ENCODE measurements at regions not wholly inside any gene's neighbourhood (a gene's known extent, or its start where the extent isn't known, plus 50 kb on each side); places are given as distances from the start of the nearest gene placed in this dataset.

DNA sequence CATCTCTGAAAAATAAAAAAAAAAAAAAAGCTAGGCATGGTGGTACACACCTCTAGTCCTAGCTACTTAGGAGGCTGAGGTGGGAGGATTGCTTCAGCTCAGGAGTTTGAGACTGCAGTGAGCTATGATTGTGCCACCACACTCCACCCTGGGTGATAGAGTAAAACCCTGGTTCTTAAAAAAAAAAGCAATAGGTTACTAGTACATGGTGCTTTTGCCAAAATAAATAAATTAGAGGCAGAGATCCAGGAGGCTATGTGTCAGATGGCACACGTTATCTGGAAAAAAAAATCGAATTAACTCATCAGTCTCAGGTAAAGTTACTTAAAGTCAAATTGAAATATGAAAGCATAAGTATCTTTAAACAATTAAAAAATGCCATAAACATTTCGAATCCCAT is 94.3 kb downstream of the VCX3A start:
- no peak for DNase-seq
- no peak overlapping the region for H3K4me3 Mint-ChIP-seq (ENCODE audit: unreplicated experiment)
- ChIA-PET CTCF (no interaction called here), POLR2A (no interaction called here)
- intact Hi-C loops (cut with micrococcal nuclease; ENCODE audit: unreplicated experiment): no loop called here
- TF ChIP-seq, protein P1, sequence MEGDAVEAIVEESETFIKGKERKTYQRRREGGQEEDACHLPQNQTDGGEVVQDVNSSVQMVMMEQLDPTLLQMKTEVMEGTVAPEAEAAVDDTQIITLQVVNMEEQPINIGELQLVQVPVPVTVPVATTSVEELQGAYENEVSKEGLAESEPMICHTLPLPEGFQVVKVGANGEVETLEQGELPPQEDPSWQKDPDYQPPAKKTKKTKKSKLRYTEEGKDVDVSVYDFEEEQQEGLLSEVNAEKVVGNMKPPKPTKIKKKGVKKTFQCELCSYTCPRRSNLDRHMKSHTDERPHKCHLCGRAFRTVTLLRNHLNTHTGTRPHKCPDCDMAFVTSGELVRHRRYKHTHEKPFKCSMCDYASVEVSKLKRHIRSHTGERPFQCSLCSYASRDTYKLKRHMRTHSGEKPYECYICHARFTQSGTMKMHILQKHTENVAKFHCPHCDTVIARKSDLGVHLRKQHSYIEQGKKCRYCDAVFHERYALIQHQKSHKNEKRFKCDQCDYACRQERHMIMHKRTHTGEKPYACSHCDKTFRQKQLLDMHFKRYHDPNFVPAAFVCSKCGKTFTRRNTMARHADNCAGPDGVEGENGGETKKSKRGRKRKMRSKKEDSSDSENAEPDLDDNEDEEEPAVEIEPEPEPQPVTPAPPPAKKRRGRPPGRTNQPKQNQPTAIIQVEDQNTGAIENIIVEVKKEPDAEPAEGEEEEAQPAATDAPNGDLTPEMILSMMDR (IDR thresholded peaks at IDR 0.05; ENCODE audit: insufficient read depth in 1 of 2, low read depth in 1 of 2, low read length in 1 of 2, severe bottlenecking in 1 of 2, unreplicated experiment in 1 of 2): no peak
- Histone ChIP-seq H3K4me1 (no peaks in the 10 kb centered on the region), H3K27me3 (replicated peaks; ENCODE audit: control insufficient read depth, insufficient read depth, low read length) (no peaks in the 10 kb centered on the region), H3K9me3 (no peaks in the 10 kb centered on the region), H3K4me3 (ENCODE audit: low read depth, low read length) (no peak overlapping the region), H3K36me3 (ENCODE audit: control insufficient read depth, insufficient read depth, low read length) (no peaks in the 10 kb centered on the region)
- H3K27ac Mint-ChIP-seq (ENCODE audit: unreplicated experiment): no peak overlapping the region
- H3K4me1 Mint-ChIP-seq (ENCODE audit: low read depth, unreplicated experiment): no peaks in the 10 kb centered on the region
- no peaks in the 10 kb centered on the region for H3K36me3 Mint-ChIP-seq (ENCODE audit: insufficient read depth, unreplicated experiment)
- no TSS peak for BruUV-seq (replicated peaks)
- no peaks in the 10 kb centered on the region for H3K27me3 Mint-ChIP-seq (ENCODE audit: insufficient read depth, unreplicated experiment)
- H3K9me3 Mint-ChIP-seq (ENCODE audit: unreplicated experiment): no peaks in the 10 kb centered on the region

DNA sequence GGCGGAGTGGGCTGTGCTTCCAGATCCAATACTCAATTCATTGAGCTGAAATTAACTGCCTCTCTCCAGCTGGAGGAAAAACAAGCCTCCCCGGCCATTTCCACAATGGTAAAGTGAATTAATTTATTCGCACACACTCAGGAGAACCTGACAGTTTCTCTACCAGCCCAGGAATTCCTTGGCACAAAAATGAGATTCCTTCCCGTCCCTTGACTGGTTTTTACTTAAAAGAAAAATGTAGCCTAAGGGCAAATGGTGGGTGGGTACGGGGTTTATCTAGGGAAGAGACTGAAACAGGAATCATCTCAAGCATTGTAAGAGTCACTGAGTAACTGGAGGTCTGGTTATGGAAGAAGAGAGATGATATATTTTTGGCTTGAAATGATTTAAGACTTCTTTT is 102.7 kb downstream of the VCX3A start:
- no peaks in the 10 kb centered on the region for H3K27me3 ChIP-seq (replicated peaks; ENCODE audit: control insufficient read depth, insufficient read depth, low read length)
- no TSS peak for BruUV-seq (replicated peaks)
- POLR2A ChIA-PET: no interaction called here
- CTCF ChIA-PET: no interaction called here
- Mint-ChIP-seq H3K27ac (ENCODE audit: unreplicated experiment) (no peak overlapping the region), H3K36me3 (ENCODE audit: insufficient read depth, unreplicated experiment) (no peaks in the 10 kb centered on the region), H3K4me1 (ENCODE audit: low read depth, unreplicated experiment) (no peaks in the 10 kb centered on the region), H3K4me3 (ENCODE audit: unreplicated experiment) (no peak overlapping the region), H3K9me3 (ENCODE audit: unreplicated experiment) (no peaks in the 10 kb centered on the region), H3K27me3 (ENCODE audit: insufficient read depth, unreplicated experiment) (no peaks in the 10 kb centered on the region)
- H3K9me3 ChIP-seq: no peaks in the 10 kb centered on the region
- TF ChIP-seq, protein P1 (IDR thresholded peaks at IDR 0.05; ENCODE audit: insufficient read depth in 1 of 2, low read depth in 1 of 2, low read length in 1 of 2, severe bottlenecking in 1 of 2, unreplicated experiment in 1 of 2): no peak
- intact Hi-C loops (cut with micrococcal nuclease; ENCODE audit: unreplicated experiment): no loop called here
- no peaks in the 10 kb centered on the region for H3K4me1 ChIP-seq
- no peak overlapping the region for H3K4me3 ChIP-seq (ENCODE audit: low read depth, low read length)
- no peak for DNase-seq
- no peaks in the 10 kb centered on the region for H3K36me3 ChIP-seq (ENCODE audit: control insufficient read depth, insufficient read depth, low read length)

DNA sequence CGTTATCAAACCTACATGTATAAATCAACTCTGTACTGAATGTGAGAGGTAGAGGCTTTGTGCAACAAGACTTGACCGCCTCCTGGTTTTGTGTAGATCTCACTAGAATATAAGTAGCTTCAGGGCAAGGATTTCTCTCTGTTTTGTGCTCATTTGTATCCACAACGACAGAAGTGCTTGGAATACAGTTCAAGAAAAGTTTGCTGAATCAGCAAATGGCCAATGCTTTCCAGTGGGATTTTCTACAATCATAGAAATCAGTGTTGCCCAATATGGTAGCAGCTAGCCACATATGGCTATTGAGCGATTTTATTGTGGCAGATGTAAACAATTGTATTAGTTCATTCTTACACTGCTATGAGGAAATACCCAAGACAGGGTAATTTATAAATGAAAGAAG is 127.4 kb downstream of the VCX3A start:
- Mint-ChIP-seq H3K36me3 (ENCODE audit: insufficient read depth, unreplicated experiment) (peaks cover 4% of the 10 kb centered on the region), H3K9me3 (ENCODE audit: unreplicated experiment) (no peaks in the 10 kb centered on the region), H3K27me3 (ENCODE audit: insufficient read depth, unreplicated experiment) (no peaks in the 10 kb centered on the region), H3K4me1 (ENCODE audit: low read depth, unreplicated experiment) (no peaks in the 10 kb centered on the region), H3K27ac (ENCODE audit: unreplicated experiment) (no peak overlapping the region), H3K4me3 (ENCODE audit: unreplicated experiment) (no peak overlapping the region)
- no peaks in the 10 kb centered on the region for H3K4me1 ChIP-seq
- H3K27me3 ChIP-seq (replicated peaks; ENCODE audit: control insufficient read depth, insufficient read depth, low read length): no peaks in the 10 kb centered on the region
- H3K9me3 ChIP-seq: no peaks in the 10 kb centered on the region
- ChIA-PET POLR2A (no interaction called here), CTCF (no interaction called here)
- intact Hi-C loops (cut with micrococcal nuclease; ENCODE audit: unreplicated experiment): no loop called here
- H3K4me3 ChIP-seq (ENCODE audit: low read depth, low read length): no peak overlapping the region
- BruUV-seq (replicated peaks): no TSS peak
- H3K36me3 ChIP-seq (ENCODE audit: control insufficient read depth, insufficient read depth, low read length): no peaks in the 10 kb centered on the region
- TF ChIP-seq, protein P1 (IDR thresholded peaks at IDR 0.05; ENCODE audit: insufficient read depth in 1 of 2, low read depth in 1 of 2, low read length in 1 of 2, severe bottlenecking in 1 of 2, unreplicated experiment in 1 of 2): no peak
- no peak for DNase-seq
